ENCODE measurements at regions not wholly inside any gene's neighbourhood (a gene's known extent, or its start where the extent isn't known, plus 50 kb on each side); places are given as distances from the start of the nearest gene placed in this dataset.

GRCh38 chr5:38029397-38030065, 189.7 kb upstream of the GDNF start:
- ATAC-seq (no peak), DNase-seq (no peak)
- Mint-ChIP-seq H3K4me1 (no peaks in the 10 kb centered on the region), H3K4me3 (no peak overlapping the region), H3K27ac (no peak overlapping the region), H3K36me3 (ENCODE audit: low read depth) (no peaks in the 10 kb centered on the region), H3K27me3 (no peaks in the 10 kb centered on the region)
- H3K9me3 ChIP-seq (ENCODE audit: control insufficient read depth, low read length, poor library complexity, severe bottlenecking), result no peaks in the 10 kb centered on the region

- no peaks in the 10 kb centered on the region for H3K27me3 Mint-ChIP-seq
- ATAC-seq (no peak), DNase-seq (no peak)
- no peaks in the 10 kb centered on the region for H3K9me3 ChIP-seq (ENCODE audit: control insufficient read depth, low read length, poor library complexity, severe bottlenecking)
- no peaks in the 10 kb centered on the region for H3K4me1 Mint-ChIP-seq
- no peaks in the 10 kb centered on the region for H3K36me3 Mint-ChIP-seq (ENCODE audit: low read depth)
- no peak overlapping the region for H3K4me3 Mint-ChIP-seq
- no peak overlapping the region for H3K27ac Mint-ChIP-seq
These were observed 184.0 kb upstream of the GDNF start for GRCh38 chr5:38023799-38024198.

- H3K4me3 Mint-ChIP-seq, result no peak overlapping the region
- H3K36me3 Mint-ChIP-seq (ENCODE audit: low read depth), result no peaks in the 10 kb centered on the region
- H3K4me1 Mint-ChIP-seq, result no peaks in the 10 kb centered on the region
- no peaks in the 10 kb centered on the region for H3K27me3 Mint-ChIP-seq
- ATAC-seq (no peak), DNase-seq (no peak)
- H3K27ac Mint-ChIP-seq, result no peak overlapping the region
- no peaks in the 10 kb centered on the region for H3K9me3 ChIP-seq (ENCODE audit: control insufficient read depth, low read length, poor library complexity, severe bottlenecking)
These were observed 183.5 kb upstream of the GDNF start for GRCh38 chr5:38023371-38023770.

- no peaks in the 10 kb centered on the region for H3K27me3 Mint-ChIP-seq
- no peaks in the 10 kb centered on the region for H3K36me3 Mint-ChIP-seq (ENCODE audit: low read depth)
- no peak overlapping the region for H3K4me3 Mint-ChIP-seq
- no peak overlapping the region for H3K27ac Mint-ChIP-seq
- no peaks in the 10 kb centered on the region for H3K9me3 ChIP-seq (ENCODE audit: control insufficient read depth, low read length, poor library complexity, severe bottlenecking)
- no peaks in the 10 kb centered on the region for H3K4me1 Mint-ChIP-seq
- DNase-seq (no peak), ATAC-seq (no peak)
These were observed 182.8 kb upstream of the GDNF start for GRCh38 chr5:38022631-38023030.

GRCh38 chr5:38018016-38018415, 178.2 kb upstream of the GDNF start:
- no peaks in the 10 kb centered on the region for H3K27me3 Mint-ChIP-seq
- no peak for DNase-seq
- no peak overlapping the region for H3K4me3 Mint-ChIP-seq
- no peak for ATAC-seq
- no peaks in the 10 kb centered on the region for H3K36me3 Mint-ChIP-seq (ENCODE audit: low read depth)
- no peaks in the 10 kb centered on the region for H3K4me1 Mint-ChIP-seq
- no peaks in the 10 kb centered on the region for H3K9me3 ChIP-seq (ENCODE audit: control insufficient read depth, low read length, poor library complexity, severe bottlenecking)
- H3K27ac Mint-ChIP-seq, result no peak overlapping the region

GRCh38 chr5:38013107-38013506, 173.3 kb upstream of the GDNF start:
- Mint-ChIP-seq H3K36me3 (ENCODE audit: low read depth) (no peaks in the 10 kb centered on the region), H3K27ac (no peak overlapping the region), H3K27me3 (no peaks in the 10 kb centered on the region), H3K4me1 (no peaks in the 10 kb centered on the region), H3K4me3 (no peak overlapping the region)
- ATAC-seq (no peak), DNase-seq (no peak)
- peaks cover 3% of the 10 kb centered on the region for H3K9me3 ChIP-seq (ENCODE audit: control insufficient read depth, low read length, poor library complexity, severe bottlenecking)

GRCh38 chr5:38011668-38012188, 171.9 kb upstream of the GDNF start:
- H3K9me3 ChIP-seq (ENCODE audit: control insufficient read depth, low read length, poor library complexity, severe bottlenecking), result peaks cover 3% of the 10 kb centered on the region
- Mint-ChIP-seq H3K4me1 (no peaks in the 10 kb centered on the region), H3K27ac (no peak overlapping the region), H3K27me3 (no peaks in the 10 kb centered on the region), H3K4me3 (no peak overlapping the region), H3K36me3 (ENCODE audit: low read depth) (no peaks in the 10 kb centered on the region)
- DNase-seq (no peak), ATAC-seq (no peak)

- Mint-ChIP-seq H3K27ac (no peak overlapping the region), H3K4me1 (no peaks in the 10 kb centered on the region), H3K27me3 (no peaks in the 10 kb centered on the region), H3K36me3 (ENCODE audit: low read depth) (no peaks in the 10 kb centered on the region), H3K4me3 (no peak overlapping the region)
- H3K9me3 ChIP-seq (ENCODE audit: control insufficient read depth, low read length, poor library complexity, severe bottlenecking), result peaks cover 3% of the 10 kb centered on the region
- DNase-seq, result no peak
- ATAC-seq, result no peak
These were observed 170.0 kb upstream of the GDNF start for GRCh38 chr5:38009749-38010358.

GRCh38 chr5:38008198-38008597, 168.4 kb upstream of the GDNF start:
- no peak for ATAC-seq
- H3K27ac Mint-ChIP-seq, result no peak overlapping the region
- peaks cover 3% of the 10 kb centered on the region for H3K9me3 ChIP-seq (ENCODE audit: control insufficient read depth, low read length, poor library complexity, severe bottlenecking)
- DNase-seq, result no peak
- H3K27me3 Mint-ChIP-seq, result no peaks in the 10 kb centered on the region
- no peak overlapping the region for H3K4me3 Mint-ChIP-seq
- no peaks in the 10 kb centered on the region for H3K4me1 Mint-ChIP-seq
- no peaks in the 10 kb centered on the region for H3K36me3 Mint-ChIP-seq (ENCODE audit: low read depth)

- Mint-ChIP-seq H3K27ac (no peak overlapping the region), H3K27me3 (no peaks in the 10 kb centered on the region), H3K4me1 (no peaks in the 10 kb centered on the region), H3K4me3 (no peak overlapping the region), H3K36me3 (ENCODE audit: low read depth) (no peaks in the 10 kb centered on the region)
- H3K9me3 ChIP-seq (ENCODE audit: control insufficient read depth, low read length, poor library complexity, severe bottlenecking), result no peaks in the 10 kb centered on the region
- ATAC-seq, result no peak
- DNase-seq, result no peak
These were observed 159.8 kb upstream of the GDNF start for GRCh38 chr5:37999593-37999992.

- no peaks in the 10 kb centered on the region for H3K4me1 Mint-ChIP-seq
These were observed 157.1 kb upstream of the GDNF start for GRCh38 chr5:37996918-37997317.

GRCh38 chr5:37994729-37995128, 154.9 kb upstream of the GDNF start:
- Mint-ChIP-seq H3K4me3 (no peak overlapping the region), H3K36me3 (ENCODE audit: low read depth) (no peaks in the 10 kb centered on the region), H3K27ac (no peak overlapping the region), H3K4me1 (no peaks in the 10 kb centered on the region), H3K27me3 (no peaks in the 10 kb centered on the region)
- H3K9me3 ChIP-seq (ENCODE audit: control insufficient read depth, low read length, poor library complexity, severe bottlenecking), result no peaks in the 10 kb centered on the region
- ATAC-seq, result no peak
- no peak for DNase-seq

More at GRCh38 chr5:37996918-37997317, 157.1 kb upstream of the GDNF start:
- ATAC-seq (no peak), DNase-seq (no peak)
- Mint-ChIP-seq H3K27ac (no peak overlapping the region), H3K27me3 (no peaks in the 10 kb centered on the region), H3K4me3 (no peak overlapping the region), H3K36me3 (ENCODE audit: low read depth) (no peaks in the 10 kb centered on the region)
- H3K9me3 ChIP-seq (ENCODE audit: control insufficient read depth, low read length, poor library complexity, severe bottlenecking), result no peaks in the 10 kb centered on the region

GRCh38 chr5:37991301-37992299, 151.8 kb upstream of the GDNF start:
- Mint-ChIP-seq H3K27ac (no peak overlapping the region), H3K27me3 (no peaks in the 10 kb centered on the region), H3K4me1 (no peaks in the 10 kb centered on the region), H3K4me3 (no peak overlapping the region), H3K36me3 (ENCODE audit: low read depth) (no peaks in the 10 kb centered on the region)
- H3K9me3 ChIP-seq (ENCODE audit: control insufficient read depth, low read length, poor library complexity, severe bottlenecking), result no peaks in the 10 kb centered on the region
- DNase-seq (no peak), ATAC-seq (no peak)
